ENCODE measurements at regions not wholly inside any gene's neighbourhood (a gene's known extent, or its start where the extent isn't known, plus 50 kb on each side); places are given as distances from the start of the nearest gene placed in this dataset.

DNA sequence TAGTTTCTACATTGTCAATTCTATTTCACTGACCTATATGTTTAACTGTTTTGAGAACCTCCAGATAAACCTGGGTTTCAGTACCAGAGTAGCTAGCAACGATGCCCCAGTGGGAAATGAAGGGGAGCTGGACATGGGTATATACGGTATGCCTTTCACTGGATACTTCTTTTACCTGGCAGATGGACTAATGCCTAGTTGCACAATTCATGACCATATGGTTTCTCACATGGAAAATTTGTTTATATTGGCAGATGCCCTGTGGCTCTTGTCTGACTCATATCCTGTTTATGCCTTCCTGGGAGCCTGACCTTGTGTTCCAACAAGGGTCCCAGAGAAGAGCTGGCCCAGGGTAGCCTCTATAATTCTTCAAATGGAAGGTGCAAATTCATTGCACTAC is 144.1 kb downstream of the MAT2B start:
- Mint-ChIP-seq H3K27me3 (ENCODE audit: low read depth) (no peaks in the 10 kb centered on the region), H3K27ac (no peak overlapping the region), H3K9me3 (peaks cover 14% of the 10 kb centered on the region), H3K36me3 (no peaks in the 10 kb centered on the region), H3K4me1 (0 out of 2 replicates have a peak, but pooled peaks cover 4% of the 10 kb centered on the region), H3K4me3 (no peak overlapping the region)
- ChIA-PET CTCF (no interaction called here), POLR2A (no interaction called here)
- DNase-seq (ENCODE audit: low spot score) (no peak), ATAC-seq (no peak; the same call in 1 of the 2 replicates)
- no peak for TF ChIP-seq USF2 (CRISPR knock-in tag; IDR thresholded peaks at IDR 0.05)
- TF ChIP-seq, protein P1, sequence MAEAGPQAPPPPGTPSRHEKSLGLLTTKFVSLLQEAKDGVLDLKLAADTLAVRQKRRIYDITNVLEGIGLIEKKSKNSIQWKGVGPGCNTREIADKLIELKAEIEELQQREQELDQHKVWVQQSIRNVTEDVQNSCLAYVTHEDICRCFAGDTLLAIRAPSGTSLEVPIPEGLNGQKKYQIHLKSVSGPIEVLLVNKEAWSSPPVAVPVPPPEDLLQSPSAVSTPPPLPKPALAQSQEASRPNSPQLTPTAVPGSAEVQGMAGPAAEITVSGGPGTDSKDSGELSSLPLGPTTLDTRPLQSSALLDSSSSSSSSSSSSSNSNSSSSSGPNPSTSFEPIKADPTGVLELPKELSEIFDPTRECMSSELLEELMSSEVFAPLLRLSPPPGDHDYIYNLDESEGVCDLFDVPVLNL (CRISPR knock-in tag; IDR thresholded peaks at IDR 0.05; ENCODE audit: borderline replicate concordance, low read depth): no peak
- no peak for TF ChIP-seq CREM (CRISPR knock-in tag; IDR thresholded peaks at IDR 0.05)
- no peak for TF ChIP-seq USF1 (CRISPR knock-in tag; IDR thresholded peaks at IDR 0.05)
- TF ChIP-seq FOXK1 (CRISPR knock-in tag; IDR thresholded peaks at IDR 0.05): no peak
- no peak for TF ChIP-seq NFATC4 (CRISPR knock-in tag; IDR thresholded peaks at IDR 0.05)
- TF ChIP-seq, protein P2, sequence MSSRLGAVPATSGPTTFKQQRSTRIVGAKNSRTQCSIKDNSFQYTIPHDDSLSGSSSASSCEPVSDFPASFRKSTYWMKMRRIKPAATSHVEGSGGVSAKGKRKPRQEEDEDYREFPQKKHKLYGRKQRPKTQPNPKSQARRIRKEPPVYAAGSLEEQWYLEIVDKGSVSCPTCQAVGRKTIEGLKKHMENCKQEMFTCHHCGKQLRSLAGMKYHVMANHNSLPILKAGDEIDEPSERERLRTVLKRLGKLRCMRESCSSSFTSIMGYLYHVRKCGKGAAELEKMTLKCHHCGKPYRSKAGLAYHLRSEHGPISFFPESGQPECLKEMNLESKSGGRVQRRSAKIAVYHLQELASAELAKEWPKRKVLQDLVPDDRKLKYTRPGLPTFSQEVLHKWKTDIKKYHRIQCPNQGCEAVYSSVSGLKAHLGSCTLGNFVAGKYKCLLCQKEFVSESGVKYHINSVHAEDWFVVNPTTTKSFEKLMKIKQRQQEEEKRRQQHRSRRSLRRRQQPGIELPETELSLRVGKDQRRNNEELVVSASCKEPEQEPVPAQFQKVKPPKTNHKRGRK (CRISPR knock-in tag; IDR thresholded peaks at IDR 0.05; ENCODE audit: borderline replicate concordance): no peak
- TF ChIP-seq ZBTB43 (CRISPR knock-in tag; IDR thresholded peaks at IDR 0.05): no peak
- TF ChIP-seq GABPB1 (CRISPR knock-in tag; IDR thresholded peaks at IDR 0.05): no peak
- TF ChIP-seq TEAD1 (CRISPR knock-in tag; IDR thresholded peaks at IDR 0.05): no peak
- TF ChIP-seq ZNF423 (CRISPR knock-in tag; IDR thresholded peaks at IDR 0.05): no peak
- no peak for TF ChIP-seq GRHL2 (CRISPR knock-in tag; IDR thresholded peaks at IDR 0.05; ENCODE audit: insufficient replicate concordance, severe bottlenecking)
- TF ChIP-seq, protein P3, sequence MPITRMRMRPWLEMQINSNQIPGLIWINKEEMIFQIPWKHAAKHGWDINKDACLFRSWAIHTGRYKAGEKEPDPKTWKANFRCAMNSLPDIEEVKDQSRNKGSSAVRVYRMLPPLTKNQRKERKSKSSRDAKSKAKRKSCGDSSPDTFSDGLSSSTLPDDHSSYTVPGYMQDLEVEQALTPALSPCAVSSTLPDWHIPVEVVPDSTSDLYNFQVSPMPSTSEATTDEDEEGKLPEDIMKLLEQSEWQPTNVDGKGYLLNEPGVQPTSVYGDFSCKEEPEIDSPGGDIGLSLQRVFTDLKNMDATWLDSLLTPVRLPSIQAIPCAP (CRISPR knock-in tag; IDR thresholded peaks at IDR 0.05): no peak
- TF ChIP-seq ZNF396 (CRISPR knock-in tag; IDR thresholded peaks at IDR 0.05; ENCODE audit: borderline replicate concordance): no peak

DNA sequence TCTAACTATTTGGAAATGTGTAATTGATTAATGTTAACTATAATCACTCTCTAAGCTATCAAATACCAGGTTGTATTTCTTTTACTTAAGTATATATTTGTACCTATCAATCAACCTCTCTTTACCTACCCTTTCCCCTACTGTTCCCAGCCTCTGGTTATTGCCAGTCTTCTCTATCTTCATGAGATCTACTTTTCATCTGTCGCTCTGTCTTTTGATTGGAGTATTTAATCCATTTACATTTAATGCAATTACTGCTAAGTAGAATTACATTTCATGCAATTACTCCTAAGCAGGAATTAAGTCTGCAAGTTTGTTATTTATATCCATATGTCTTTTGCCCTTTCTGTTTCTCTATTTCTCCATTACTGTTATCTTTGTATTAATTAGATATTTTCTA is 148.1 kb downstream of the MAT2B start:
- Mint-ChIP-seq H3K27me3 (ENCODE audit: low read depth) (no peaks in the 10 kb centered on the region), H3K27ac (no peak overlapping the region), H3K9me3 (peaks cover 14% of the 10 kb centered on the region), H3K36me3 (no peaks in the 10 kb centered on the region), H3K4me1 (0 out of 2 replicates have a peak, but pooled peaks cover 4% of the 10 kb centered on the region), H3K4me3 (no peak overlapping the region)
- CTCF ChIA-PET: no interaction called here
- ATAC-seq: no peak
- DNase-seq (ENCODE audit: low spot score): no peak
- POLR2A ChIA-PET: no interaction called here
- TF ChIP-seq FOXP1 (CRISPR knock-in tag; IDR thresholded peaks at IDR 0.05; ENCODE audit: borderline replicate concordance): no peak
- TF ChIP-seq ZNF263 (CRISPR knock-in tag; IDR thresholded peaks at IDR 0.05; ENCODE audit: low read depth): no peak
- no peak for TF ChIP-seq SMAD3 (CRISPR knock-in tag; IDR thresholded peaks at IDR 0.05; ENCODE audit: borderline replicate concordance)
- no peak for TF ChIP-seq ZNF232 (CRISPR knock-in tag; IDR thresholded peaks at IDR 0.05)
- no peak for TF ChIP-seq ZBTB21 (CRISPR knock-in tag; IDR thresholded peaks at IDR 0.05; ENCODE audit: borderline replicate concordance)
- TF ChIP-seq, protein P3 (CRISPR knock-in tag; IDR thresholded peaks at IDR 0.05): no peak
- TF ChIP-seq, protein P4, sequence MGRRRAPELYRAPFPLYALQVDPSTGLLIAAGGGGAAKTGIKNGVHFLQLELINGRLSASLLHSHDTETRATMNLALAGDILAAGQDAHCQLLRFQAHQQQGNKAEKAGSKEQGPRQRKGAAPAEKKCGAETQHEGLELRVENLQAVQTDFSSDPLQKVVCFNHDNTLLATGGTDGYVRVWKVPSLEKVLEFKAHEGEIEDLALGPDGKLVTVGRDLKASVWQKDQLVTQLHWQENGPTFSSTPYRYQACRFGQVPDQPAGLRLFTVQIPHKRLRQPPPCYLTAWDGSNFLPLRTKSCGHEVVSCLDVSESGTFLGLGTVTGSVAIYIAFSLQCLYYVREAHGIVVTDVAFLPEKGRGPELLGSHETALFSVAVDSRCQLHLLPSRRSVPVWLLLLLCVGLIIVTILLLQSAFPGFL (CRISPR knock-in tag; IDR thresholded peaks at IDR 0.05; ENCODE audit: borderline replicate concordance): no peak
- no peak for TF ChIP-seq ZNF219 (CRISPR knock-in tag; IDR thresholded peaks at IDR 0.05; ENCODE audit: borderline replicate concordance)
- TF ChIP-seq, protein P5, sequence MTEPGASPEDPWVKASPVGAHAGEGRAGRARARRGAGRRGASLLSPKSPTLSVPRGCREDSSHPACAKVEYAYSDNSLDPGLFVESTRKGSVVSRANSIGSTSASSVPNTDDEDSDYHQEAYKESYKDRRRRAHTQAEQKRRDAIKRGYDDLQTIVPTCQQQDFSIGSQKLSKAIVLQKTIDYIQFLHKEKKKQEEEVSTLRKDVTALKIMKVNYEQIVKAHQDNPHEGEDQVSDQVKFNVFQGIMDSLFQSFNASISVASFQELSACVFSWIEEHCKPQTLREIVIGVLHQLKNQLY (CRISPR knock-in tag; IDR thresholded peaks at IDR 0.05): no peak
- TF ChIP-seq TEAD4 (CRISPR knock-in tag; IDR thresholded peaks at IDR 0.05): no peak
- no peak for TF ChIP-seq OVOL2 (CRISPR knock-in tag; IDR thresholded peaks at IDR 0.05; ENCODE audit: borderline replicate concordance)
- no peak for TF ChIP-seq CREM (CRISPR knock-in tag; IDR thresholded peaks at IDR 0.05)
- TF ChIP-seq, protein P1 (CRISPR knock-in tag; IDR thresholded peaks at IDR 0.05; ENCODE audit: borderline replicate concordance, low read depth): no peak
